Astrocyte (in vitro differentiated cells and primary cell): ENCODE measurements at regions not wholly inside any gene's neighbourhood (a gene's known extent, or its start where the extent isn't known, plus 50 kb on each side); places are given as distances from the start of the nearest gene placed in this dataset.

Experiments used
- DNase-seq: peaks from one replicate; pipeline ENCODE4 v3.0.0-alpha.2; 2010; ENCODE audit warnings: low read depth
- FAIRE-seq: peaks from 2 replicates; lab custom pipeline; 2011; peaks lifted over from hg19 to GRCh38; lab: Jason Lieb, UNC
- H2AFZ ChIP-seq: 2 replicates; pipeline ENCODE4 v1.6.0; 2012; ENCODE audit warnings: low read depth, low read length, inconsistent platforms
- H3K27ac ChIP-seq: 2 replicates; pipeline ENCODE4 v1.5.1; 2011; ENCODE audit warnings: low read depth, low read length, inconsistent platforms
- H3K27me3 ChIP-seq: 2 replicates; pipeline ENCODE4 v1.6.0; 2011; ENCODE audit warnings: low read length, inconsistent platforms; ENCODE audit not compliant: insufficient read depth
- H3K36me3 ChIP-seq: 2 replicates; pipeline ENCODE4 v1.5.1; 2011; ENCODE audit warnings: low read length, inconsistent platforms; ENCODE audit not compliant: insufficient read depth
- H3K4me1 ChIP-seq: 2 replicates; pipeline ENCODE4 v1.5.1; 2011; ENCODE audit warnings: low read length, inconsistent platforms; ENCODE audit not compliant: insufficient read depth
- H3K4me2 ChIP-seq: 2 replicates; pipeline ENCODE4 v1.6.0; 2012; ENCODE audit warnings: low read length, inconsistent platforms
- H3K4me3 ChIP-seq: 2 replicates; pipeline ENCODE4 v1.5.1; 2011; ENCODE audit warnings: low read depth, mild to moderate bottlenecking, low read length, inconsistent platforms; ENCODE audit not compliant: insufficient read depth
- H3K79me2 ChIP-seq: 2 replicates; pipeline ENCODE4 v1.6.0; 2012; ENCODE audit warnings: mild to moderate bottlenecking, low read length, inconsistent platforms; ENCODE audit not compliant: insufficient read depth
- H3K9ac ChIP-seq: 2 replicates; pipeline ENCODE4 v1.6.0; 2012; ENCODE audit warnings: mild to moderate bottlenecking, low read length, inconsistent platforms
- H3K9me3 ChIP-seq: 2 replicates; pipeline ENCODE4 v1.5.1; 2012; ENCODE audit warnings: low read depth, mild to moderate bottlenecking, low read length, inconsistent platforms; ENCODE audit not compliant: insufficient read depth
- H4K20me1 ChIP-seq: 2 replicates; pipeline ENCODE4 v1.6.0; 2012; ENCODE audit warnings: low read length, inconsistent platforms; ENCODE audit not compliant: insufficient read depth
- H3K27ac Mint-ChIP-seq: one replicate; pipeline ENCODE4 v1.8.0; 2021; ENCODE audit warnings: mild to moderate bottlenecking, mixed read lengths; ENCODE audit not compliant: unreplicated experiment
- H3K27me3 Mint-ChIP-seq: one replicate; pipeline ENCODE4 v1.8.0; 2021; ENCODE audit warnings: low read depth, mixed read lengths; ENCODE audit not compliant: unreplicated experiment
- H3K36me3 Mint-ChIP-seq: one replicate; pipeline ENCODE4 v1.8.0; 2021; ENCODE audit warnings: low read depth, mixed read lengths; ENCODE audit not compliant: unreplicated experiment
- H3K4me1 Mint-ChIP-seq: one replicate; pipeline ENCODE4 v1.8.0; 2021; ENCODE audit warnings: low read depth, mixed read lengths; ENCODE audit not compliant: unreplicated experiment
- H3K4me3 Mint-ChIP-seq: one replicate; pipeline ENCODE4 v1.8.0; 2021; ENCODE audit warnings: mild to moderate bottlenecking, moderate library complexity, mixed read lengths; ENCODE audit not compliant: unreplicated experiment
- H3K9me3 Mint-ChIP-seq: one replicate; pipeline ENCODE4 v1.8.0; 2021; ENCODE audit warnings: mild to moderate bottlenecking, mixed read lengths; ENCODE audit not compliant: unreplicated experiment
- CTCF ChIP-seq: IDR thresholded peaks from 2 replicates; pipeline ENCODE4 v1.5.1; 2011; ENCODE audit warnings: low read depth, mild to moderate bottlenecking, inconsistent platforms, low read length, moderate library complexity; ENCODE audit not compliant: insufficient read depth
- EZH2 ChIP-seq: IDR thresholded peaks from 2 replicates; pipeline ENCODE4 v1.6.1; 2012; ENCODE audit warnings: mild to moderate bottlenecking, low read length, inconsistent platforms; ENCODE audit not compliant: insufficient read depth

DNA sequence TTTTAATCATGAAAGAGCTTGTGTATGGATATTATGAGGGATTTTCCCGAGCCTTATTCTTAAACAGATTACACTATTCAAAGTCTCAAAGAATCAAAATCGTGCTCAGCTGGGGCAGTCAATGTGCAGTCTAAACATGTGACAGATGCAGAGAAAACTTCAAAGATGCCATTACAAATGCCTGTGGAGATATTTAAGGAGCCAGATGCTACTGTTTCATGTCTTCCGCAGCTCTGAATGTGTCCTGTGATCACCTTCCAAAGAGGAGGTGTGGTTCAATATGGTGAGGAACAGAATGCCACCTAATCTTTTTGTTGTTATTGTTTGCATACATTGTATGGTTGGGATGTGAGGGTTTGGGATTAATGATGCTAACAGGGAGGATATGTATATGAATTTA lies 593.3 kb upstream of the ARRDC3 start:
- no peaks in the 10 kb centered on the region for H3K36me3 Mint-ChIP-seq
- Histone ChIP-seq H3K4me2 (no peak overlapping the region), H3K9me3 (no peaks in the 10 kb centered on the region), H4K20me1 (no peaks in the 10 kb centered on the region), H3K4me1 (no peaks in the 10 kb centered on the region), H3K36me3 (no peaks in the 10 kb centered on the region), H3K9ac (no peak overlapping the region), H3K27me3 (no peaks in the 10 kb centered on the region), H2AFZ (no peak overlapping the region), H3K79me2 (no peaks in the 10 kb centered on the region), H3K4me3 (no peak overlapping the region), H3K27ac (no peak overlapping the region)
- no peak for TF ChIP-seq CTCF
- no peak for TF ChIP-seq EZH2
- DNase-seq (no peak), FAIRE-seq (no peak)
- H3K4me3 Mint-ChIP-seq = no peak overlapping the region
- no peak overlapping the region for H3K27ac Mint-ChIP-seq
- no peaks in the 10 kb centered on the region for H3K9me3 Mint-ChIP-seq
- H3K4me1 Mint-ChIP-seq = no peaks in the 10 kb centered on the region
- no peaks in the 10 kb centered on the region for H3K27me3 Mint-ChIP-seq

DNA sequence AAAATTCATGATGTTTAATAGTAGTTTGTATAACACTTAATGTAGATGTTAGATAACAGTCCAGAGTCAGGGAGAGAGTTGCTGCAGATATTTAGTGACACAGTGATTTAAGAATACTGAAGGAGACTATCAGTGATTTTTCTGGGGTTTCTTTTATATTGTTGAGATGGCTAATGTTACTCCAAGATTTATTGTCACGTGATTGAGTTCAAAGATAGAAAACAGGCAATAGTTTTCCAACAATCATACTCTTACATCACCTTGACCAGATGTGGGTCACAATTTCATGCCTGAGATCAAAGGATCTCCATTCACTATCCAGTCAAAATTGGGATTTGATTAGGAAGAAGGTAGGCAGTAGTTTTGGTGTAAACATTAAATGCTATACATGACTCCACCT lies 580.0 kb upstream of the ARRDC3 start:
- Histone ChIP-seq H3K9ac (no peak overlapping the region), H3K27me3 (no peaks in the 10 kb centered on the region), H4K20me1 (no peaks in the 10 kb centered on the region), H2AFZ (no peak overlapping the region), H3K4me3 (no peak overlapping the region), H3K27ac (no peak overlapping the region), H3K9me3 (no peaks in the 10 kb centered on the region), H3K79me2 (no peaks in the 10 kb centered on the region), H3K36me3 (no peaks in the 10 kb centered on the region), H3K4me1 (no peaks in the 10 kb centered on the region), H3K4me2 (no peak overlapping the region)
- Mint-ChIP-seq H3K36me3 (no peaks in the 10 kb centered on the region), H3K9me3 (no peaks in the 10 kb centered on the region), H3K27ac (no peak overlapping the region), H3K4me3 (no peak overlapping the region), H3K27me3 (no peaks in the 10 kb centered on the region), H3K4me1 (no peaks in the 10 kb centered on the region)
- DNase-seq = no peak
- no peak for TF ChIP-seq CTCF
- no peak for TF ChIP-seq EZH2
- no peak for FAIRE-seq

DNA sequence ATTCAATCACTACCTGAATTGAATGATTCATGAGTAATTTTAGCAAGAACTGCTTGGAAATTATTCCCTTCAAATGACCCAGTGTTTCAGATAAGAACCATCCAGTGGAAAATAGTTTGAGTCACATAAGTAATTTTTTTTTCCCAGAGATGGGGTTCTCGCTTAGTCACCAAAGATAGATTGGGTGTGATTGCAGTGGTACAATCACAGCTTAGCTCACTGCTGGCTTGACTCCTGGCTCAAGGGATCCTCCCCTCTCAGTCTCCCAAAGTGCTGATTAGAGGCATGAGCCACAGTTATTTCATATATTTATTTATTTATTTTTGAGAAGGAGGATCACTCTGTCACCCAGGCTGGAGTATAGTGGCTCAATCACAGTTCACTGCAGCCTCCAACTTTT lies 574.5 kb upstream of the ARRDC3 start:
- no peak for TF ChIP-seq EZH2
- no peak for TF ChIP-seq CTCF
- H3K9me3 Mint-ChIP-seq = no peaks in the 10 kb centered on the region
- Histone ChIP-seq H2AFZ (no peak overlapping the region), H3K4me3 (no peak overlapping the region), H4K20me1 (no peaks in the 10 kb centered on the region), H3K27me3 (no peaks in the 10 kb centered on the region), H3K36me3 (no peaks in the 10 kb centered on the region), H3K9ac (no peak overlapping the region), H3K9me3 (no peaks in the 10 kb centered on the region), H3K4me2 (no peak overlapping the region), H3K27ac (no peak overlapping the region), H3K4me1 (no peaks in the 10 kb centered on the region), H3K79me2 (no peaks in the 10 kb centered on the region)
- DNase-seq = peak; percentile 80
- H3K27me3 Mint-ChIP-seq = no peaks in the 10 kb centered on the region
- H3K36me3 Mint-ChIP-seq = no peaks in the 10 kb centered on the region
- FAIRE-seq = no peak
- H3K27ac Mint-ChIP-seq = no peak overlapping the region
- no peak overlapping the region for H3K4me3 Mint-ChIP-seq
- no peaks in the 10 kb centered on the region for H3K4me1 Mint-ChIP-seq
